ENCODE measurements at regions not wholly inside any gene's neighbourhood (a gene's known extent, or its start where the extent isn't known, plus 50 kb on each side); places are given as distances from the start of the nearest gene placed in this dataset.
"Not testable (repeated sequence)": the region's sequence is repeated elsewhere in the genome, so short reads cannot be mapped to it uniquely, and the experiment has no call there.

DNA sequence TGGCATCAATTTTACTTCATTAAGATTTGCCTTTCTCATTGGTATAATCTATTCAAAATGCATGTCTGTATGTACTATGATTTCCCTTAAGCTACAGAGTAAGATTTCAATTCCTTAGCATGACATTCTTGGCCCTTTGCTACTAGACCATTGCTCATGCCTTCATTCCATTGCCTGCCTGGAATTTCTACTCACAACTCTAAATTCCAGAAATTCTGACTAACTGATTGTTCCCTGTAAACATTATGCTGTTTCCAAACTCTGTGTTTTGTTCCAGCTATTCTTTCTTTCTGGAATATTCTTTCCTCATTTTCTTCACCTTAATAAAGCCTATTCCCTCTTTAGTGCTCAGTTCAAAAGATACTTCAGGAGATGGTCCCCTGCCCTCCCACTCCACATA is 568.8 kb upstream of the SEMA6A start:
- no peaks in the 10 kb centered on the region for H3K4me1 ChIP-seq (ENCODE audit: control insufficient read depth, insufficient read depth, low read length)
- H3K9ac ChIP-seq (ENCODE audit: low read depth, low read length): no peak overlapping the region
- no peaks in the 10 kb centered on the region for H3K9me3 ChIP-seq (ENCODE audit: control insufficient read depth, insufficient read depth, low read length)
- H3K36me3 ChIP-seq (ENCODE audit: control insufficient read depth, insufficient read depth, low read length): no peaks in the 10 kb centered on the region
- no peaks in the 10 kb centered on the region for H3K27me3 ChIP-seq (ENCODE audit: control insufficient read depth, insufficient read depth, low read length)
- H3K4me3 ChIP-seq (ENCODE audit: low read depth, low read length): no peak overlapping the region
- no peak overlapping the region for H3K27ac ChIP-seq (ENCODE audit: low read depth, low read length)

DNA sequence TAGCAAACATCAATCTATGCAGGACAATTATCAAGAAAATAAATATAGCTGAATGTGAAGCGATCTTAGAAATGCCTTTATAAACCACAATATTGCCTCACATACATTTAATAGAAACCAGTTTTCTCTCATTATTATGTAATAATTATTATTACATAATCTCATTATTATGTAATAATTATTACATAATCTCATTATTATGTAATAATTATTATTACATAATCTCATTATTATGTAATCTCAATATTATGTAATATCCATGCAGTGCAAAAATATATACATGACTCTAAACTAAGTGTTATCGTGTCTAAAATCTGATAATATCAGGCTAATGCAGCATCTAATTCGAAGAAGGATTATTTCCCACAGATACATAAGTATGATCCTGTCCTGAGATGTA is 563.9 kb upstream of the SEMA6A start:
- no peak overlapping the region for H3K9ac ChIP-seq (ENCODE audit: low read depth, low read length)
- no peaks in the 10 kb centered on the region for H3K36me3 ChIP-seq (ENCODE audit: control insufficient read depth, insufficient read depth, low read length)
- no peak overlapping the region for H3K4me3 ChIP-seq (ENCODE audit: low read depth, low read length)

DNA sequence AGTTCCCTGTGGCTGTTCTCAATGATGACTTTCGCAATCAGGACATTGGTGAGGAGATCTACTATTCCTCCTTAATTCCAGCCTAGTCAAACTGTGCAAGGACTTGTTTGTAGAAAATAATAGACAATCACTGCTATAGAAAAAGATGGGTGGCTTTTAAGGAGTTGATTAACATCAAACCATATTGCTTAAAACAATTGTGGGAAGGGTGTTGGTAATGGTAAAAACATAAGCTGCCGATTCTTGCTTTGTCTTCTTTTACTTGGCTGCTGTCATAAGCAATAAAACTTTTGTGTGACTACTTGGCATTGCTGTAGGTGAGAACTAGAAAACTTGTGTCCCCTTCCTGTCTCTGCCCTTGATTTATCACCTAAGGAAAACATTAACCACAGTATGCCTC is 561.2 kb upstream of the SEMA6A start:
- H3K27ac ChIP-seq (ENCODE audit: low read depth, low read length): no peak overlapping the region
- no peaks in the 10 kb centered on the region for H3K9me3 ChIP-seq (ENCODE audit: control insufficient read depth, insufficient read depth, low read length)
- no peaks in the 10 kb centered on the region for H3K4me1 ChIP-seq (ENCODE audit: control insufficient read depth, insufficient read depth, low read length)
- H3K4me3 ChIP-seq (ENCODE audit: low read depth, low read length): no peak overlapping the region
- no peak overlapping the region for H3K9ac ChIP-seq (ENCODE audit: low read depth, low read length)
- no peaks in the 10 kb centered on the region for H3K36me3 ChIP-seq (ENCODE audit: control insufficient read depth, insufficient read depth, low read length)
- no peaks in the 10 kb centered on the region for H3K27me3 ChIP-seq (ENCODE audit: control insufficient read depth, insufficient read depth, low read length)

More for the DNA sequence above, 563.9 kb upstream of the SEMA6A start:
- Histone ChIP-seq H3K27ac (ENCODE audit: low read depth, low read length) (no peak overlapping the region), H3K4me1 (ENCODE audit: control insufficient read depth, insufficient read depth, low read length) (no peaks in the 10 kb centered on the region), H3K27me3 (ENCODE audit: control insufficient read depth, insufficient read depth, low read length) (no peaks in the 10 kb centered on the region), H3K9me3 (ENCODE audit: control insufficient read depth, insufficient read depth, low read length) (no peaks in the 10 kb centered on the region)

DNA sequence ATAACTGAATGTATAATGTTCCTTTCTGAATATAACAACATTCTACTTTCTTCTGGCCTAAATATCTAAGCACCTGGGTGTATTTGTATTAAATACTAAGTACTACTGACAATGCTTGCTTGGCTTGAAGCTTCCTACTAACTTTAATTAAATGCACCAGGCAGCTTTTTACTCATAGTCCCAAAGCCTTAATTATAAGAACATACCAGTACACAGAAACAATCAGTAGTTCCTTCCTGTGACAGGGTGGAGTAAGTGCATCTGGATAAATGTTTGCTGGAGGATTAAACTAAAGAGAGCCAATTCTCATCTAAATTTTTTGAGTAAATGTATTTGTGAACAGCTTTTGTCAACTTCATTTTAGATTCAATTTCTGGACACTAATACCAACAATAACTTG is 558.6 kb upstream of the SEMA6A start:
- H3K9me3 ChIP-seq (ENCODE audit: control insufficient read depth, insufficient read depth, low read length): no peaks in the 10 kb centered on the region
- no peak overlapping the region for H3K4me3 ChIP-seq (ENCODE audit: low read depth, low read length)
- H3K9ac ChIP-seq (ENCODE audit: low read depth, low read length): no peak overlapping the region
- H3K27me3 ChIP-seq (ENCODE audit: control insufficient read depth, insufficient read depth, low read length): no peaks in the 10 kb centered on the region
- no peak overlapping the region for H3K27ac ChIP-seq (ENCODE audit: low read depth, low read length)
- no peaks in the 10 kb centered on the region for H3K4me1 ChIP-seq (ENCODE audit: control insufficient read depth, insufficient read depth, low read length)
- no peaks in the 10 kb centered on the region for H3K36me3 ChIP-seq (ENCODE audit: control insufficient read depth, insufficient read depth, low read length)

DNA sequence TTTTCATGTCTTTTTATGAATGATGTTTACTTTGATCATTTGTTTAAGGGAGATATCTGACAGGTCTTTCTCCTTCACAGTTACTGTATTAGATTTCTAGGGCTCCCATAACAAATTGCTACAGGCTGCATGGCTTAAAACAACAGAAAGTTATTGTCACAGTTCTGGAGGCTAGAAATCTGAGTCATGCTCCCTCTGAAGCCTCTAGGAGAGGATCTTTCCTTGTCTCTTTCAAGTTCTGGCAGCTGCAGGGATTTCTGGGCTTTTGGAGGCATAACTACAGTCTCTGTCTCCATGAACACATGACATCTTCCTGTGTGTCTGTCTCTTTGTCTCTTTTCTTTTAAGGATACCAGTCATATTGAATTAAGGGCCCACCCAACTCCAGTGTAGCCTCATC is 557.3 kb upstream of the SEMA6A start:
- H3K27ac ChIP-seq (ENCODE audit: low read depth, low read length): no peak overlapping the region

DNA sequence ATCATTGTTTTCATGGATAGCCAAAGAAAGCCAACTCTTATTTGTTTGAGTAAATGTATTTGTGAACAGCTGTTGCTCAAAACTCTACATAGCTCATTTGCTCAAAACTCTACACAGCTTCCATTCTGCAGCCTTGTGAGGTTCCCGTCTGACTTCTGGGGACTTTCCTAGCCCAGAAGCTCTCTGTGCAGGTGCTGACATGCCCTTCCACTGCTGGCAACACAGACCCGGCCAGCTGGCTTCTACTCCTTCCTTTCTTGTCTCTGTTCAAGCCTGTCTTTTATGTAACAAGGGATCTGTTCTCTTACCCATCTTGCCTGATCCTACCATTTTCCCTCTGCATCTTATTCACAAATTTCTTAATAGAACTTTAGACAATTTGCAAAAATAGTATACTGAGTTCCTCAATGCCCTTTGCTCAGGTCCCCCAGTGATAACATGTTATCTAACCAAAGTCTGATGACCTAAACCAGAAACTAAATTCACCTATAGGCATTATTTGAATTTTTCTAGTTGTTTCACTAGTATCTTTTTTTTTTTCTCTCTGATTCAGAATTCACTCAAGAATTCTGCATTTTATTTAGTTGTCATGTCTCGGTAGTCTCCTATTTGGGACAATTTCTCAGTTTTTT is 556.5 kb upstream of the SEMA6A start:
- Histone ChIP-seq H3K4me1 (ENCODE audit: control insufficient read depth, insufficient read depth, low read length) (no peaks in the 10 kb centered on the region), H3K9me3 (ENCODE audit: control insufficient read depth, insufficient read depth, low read length) (no peaks in the 10 kb centered on the region), H3K9ac (ENCODE audit: low read depth, low read length) (no peak overlapping the region)

More for the DNA sequence above, 557.3 kb upstream of the SEMA6A start:
- Histone ChIP-seq H3K9ac (ENCODE audit: low read depth, low read length) (no peak overlapping the region), H3K4me1 (ENCODE audit: control insufficient read depth, insufficient read depth, low read length) (no peaks in the 10 kb centered on the region), H3K9me3 (ENCODE audit: control insufficient read depth, insufficient read depth, low read length) (no peaks in the 10 kb centered on the region), H3K36me3 (ENCODE audit: control insufficient read depth, insufficient read depth, low read length) (no peaks in the 10 kb centered on the region), H3K4me3 (ENCODE audit: low read depth, low read length) (no peak overlapping the region), H3K27me3 (ENCODE audit: control insufficient read depth, insufficient read depth, low read length) (no peaks in the 10 kb centered on the region)

DNA sequence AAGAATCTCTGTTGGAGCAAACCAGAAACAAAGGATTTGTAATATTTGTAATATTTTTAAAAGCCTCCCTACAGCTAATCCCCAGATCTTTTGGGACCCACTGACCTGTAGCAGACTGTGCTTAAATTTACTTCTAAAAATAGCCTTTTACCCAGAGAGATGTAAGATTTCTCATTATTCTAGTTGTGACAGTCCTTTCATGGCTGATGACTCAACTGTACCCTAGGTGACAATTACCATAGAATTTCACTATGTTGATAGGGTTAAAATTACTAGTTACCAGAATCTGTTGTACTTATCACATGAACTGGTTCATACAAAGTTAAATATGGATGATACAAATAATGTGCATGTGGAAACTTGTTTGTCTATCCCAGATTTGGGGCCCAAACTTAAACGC is 543.9 kb upstream of the SEMA6A start:
- H3K9me3 ChIP-seq (ENCODE audit: control insufficient read depth, insufficient read depth, low read length): peaks cover 6% of the 10 kb centered on the region
- no peak overlapping the region for H3K9ac ChIP-seq (ENCODE audit: low read depth, low read length)
- no peaks in the 10 kb centered on the region for H3K36me3 ChIP-seq (ENCODE audit: control insufficient read depth, insufficient read depth, low read length)
- H3K27me3 ChIP-seq (ENCODE audit: control insufficient read depth, insufficient read depth, low read length): no peaks in the 10 kb centered on the region
- no peaks in the 10 kb centered on the region for H3K4me1 ChIP-seq (ENCODE audit: control insufficient read depth, insufficient read depth, low read length)
- no peak overlapping the region for H3K27ac ChIP-seq (ENCODE audit: low read depth, low read length)
- no peak overlapping the region for H3K4me3 ChIP-seq (ENCODE audit: low read depth, low read length)

More for the DNA sequence above, 556.5 kb upstream of the SEMA6A start:
- no peak overlapping the region for H3K27ac ChIP-seq (ENCODE audit: low read depth, low read length)
- no peaks in the 10 kb centered on the region for H3K27me3 ChIP-seq (ENCODE audit: control insufficient read depth, insufficient read depth, low read length)
- no peaks in the 10 kb centered on the region for H3K36me3 ChIP-seq (ENCODE audit: control insufficient read depth, insufficient read depth, low read length)
- no peak overlapping the region for H3K4me3 ChIP-seq (ENCODE audit: low read depth, low read length)

DNA sequence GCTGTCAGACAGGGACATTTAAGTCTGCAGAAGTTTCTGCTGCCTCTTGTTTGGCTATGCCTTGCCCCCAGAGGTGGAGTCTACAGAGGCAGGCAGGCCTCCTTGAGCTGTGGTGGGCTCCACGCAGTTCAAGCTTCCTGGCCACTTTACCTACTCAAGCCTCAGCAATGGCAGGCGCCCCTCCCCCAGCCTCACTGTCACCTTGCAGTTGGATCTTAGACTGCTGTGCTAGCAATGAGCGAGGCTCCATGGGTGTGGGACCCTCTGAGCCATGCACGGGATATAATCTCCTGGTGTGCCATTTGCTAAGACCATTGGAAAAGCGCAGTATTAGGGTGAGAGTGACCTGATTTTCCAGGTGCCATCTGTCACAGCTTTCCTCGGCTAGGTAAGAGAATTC is 542.7 kb upstream of the SEMA6A start:
- H3K9ac ChIP-seq (ENCODE audit: low read depth, low read length); H3K36me3 ChIP-seq (ENCODE audit: control insufficient read depth, insufficient read depth, low read length); H3K4me3 ChIP-seq (ENCODE audit: low read depth, low read length); H3K9me3 ChIP-seq (ENCODE audit: control insufficient read depth, insufficient read depth, low read length); H3K4me1 ChIP-seq (ENCODE audit: control insufficient read depth, insufficient read depth, low read length); H3K27ac ChIP-seq (ENCODE audit: low read depth, low read length); H3K27me3 ChIP-seq (ENCODE audit: control insufficient read depth, insufficient read depth, low read length): not testable (repeated sequence)

DNA sequence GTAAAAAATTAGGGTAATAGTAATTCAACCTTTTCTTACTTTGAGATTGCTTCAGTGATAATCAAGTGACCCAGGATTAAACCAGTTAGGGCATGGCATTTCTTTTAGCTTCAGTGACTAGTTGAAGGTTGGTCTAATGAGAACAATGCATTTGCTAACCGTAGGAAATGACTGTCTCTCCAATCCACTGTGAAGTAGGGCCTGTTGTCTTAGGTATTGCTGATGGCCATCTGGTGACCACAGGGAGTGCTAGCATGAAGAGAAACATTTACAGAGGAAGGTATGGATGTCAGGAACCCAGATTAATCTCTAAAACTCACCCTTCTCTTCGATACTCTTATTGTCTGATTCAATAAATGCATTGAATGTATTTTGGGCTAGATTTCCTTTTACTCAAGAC is 535.9 kb upstream of the SEMA6A start:
- no peaks in the 10 kb centered on the region for H3K4me1 ChIP-seq (ENCODE audit: control insufficient read depth, insufficient read depth, low read length)
- no peak overlapping the region for H3K27ac ChIP-seq (ENCODE audit: low read depth, low read length)
- no peak overlapping the region for H3K4me3 ChIP-seq (ENCODE audit: low read depth, low read length)
- no peak overlapping the region for H3K9ac ChIP-seq (ENCODE audit: low read depth, low read length)
- H3K36me3 ChIP-seq (ENCODE audit: control insufficient read depth, insufficient read depth, low read length): no peaks in the 10 kb centered on the region
- no peaks in the 10 kb centered on the region for H3K27me3 ChIP-seq (ENCODE audit: control insufficient read depth, insufficient read depth, low read length)
- no peaks in the 10 kb centered on the region for H3K9me3 ChIP-seq (ENCODE audit: control insufficient read depth, insufficient read depth, low read length)

DNA sequence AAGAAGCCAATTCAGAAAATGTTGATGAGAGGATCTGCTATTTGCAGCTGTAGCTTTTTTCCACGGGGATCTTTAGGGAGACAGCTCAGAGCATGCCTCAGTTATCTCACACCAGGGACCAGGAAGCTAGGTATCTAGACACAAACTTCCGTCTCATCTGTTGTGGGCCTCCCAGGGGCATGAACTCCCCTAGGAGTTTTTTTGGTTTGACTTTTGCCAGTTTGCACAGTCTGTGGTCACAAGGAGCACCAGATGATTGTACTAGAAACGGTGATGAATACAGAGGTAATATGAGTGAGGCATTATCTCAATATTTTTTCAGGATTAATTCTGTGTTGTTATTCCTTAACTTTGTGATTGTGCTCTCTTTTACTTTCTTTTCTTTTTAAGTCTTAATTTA is 533.2 kb upstream of the SEMA6A start:
- Histone ChIP-seq H3K27me3 (ENCODE audit: control insufficient read depth, insufficient read depth, low read length) (no peaks in the 10 kb centered on the region), H3K4me3 (ENCODE audit: low read depth, low read length) (no peak overlapping the region), H3K27ac (ENCODE audit: low read depth, low read length) (no peak overlapping the region), H3K36me3 (ENCODE audit: control insufficient read depth, insufficient read depth, low read length) (no peaks in the 10 kb centered on the region), H3K9ac (ENCODE audit: low read depth, low read length) (no peak overlapping the region), H3K4me1 (ENCODE audit: control insufficient read depth, insufficient read depth, low read length) (peaks cover 13% of the 10 kb centered on the region), H3K9me3 (ENCODE audit: control insufficient read depth, insufficient read depth, low read length) (no peaks in the 10 kb centered on the region)

DNA sequence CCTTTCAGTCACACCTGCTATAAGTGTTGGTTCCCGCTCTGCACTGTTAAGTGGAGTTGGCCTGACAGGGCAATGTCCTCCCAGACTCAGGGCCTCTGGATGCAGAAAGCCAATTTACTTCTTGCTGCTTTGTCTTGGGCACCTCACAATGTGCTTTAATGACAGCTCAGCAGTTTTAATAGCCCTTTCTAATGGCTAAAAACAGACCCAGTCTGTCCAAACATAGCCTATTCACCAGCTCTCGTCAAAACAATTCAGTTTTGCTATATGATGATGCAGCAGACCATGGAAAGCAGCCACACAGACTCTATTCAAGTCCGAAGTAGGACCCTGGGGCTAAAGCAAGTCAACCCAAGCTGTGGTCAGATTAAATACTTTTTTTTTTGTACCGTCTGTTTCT is 529.1 kb upstream of the SEMA6A start:
- H3K36me3 ChIP-seq (ENCODE audit: control insufficient read depth, insufficient read depth, low read length): no peaks in the 10 kb centered on the region
- H3K9ac ChIP-seq (ENCODE audit: low read depth, low read length): no peak overlapping the region
- H3K4me3 ChIP-seq (ENCODE audit: low read depth, low read length): no peak overlapping the region
- H3K4me1 ChIP-seq (ENCODE audit: control insufficient read depth, insufficient read depth, low read length): peaks cover 22% of the 10 kb centered on the region
- H3K27ac ChIP-seq (ENCODE audit: low read depth, low read length): no peak overlapping the region
- H3K27me3 ChIP-seq (ENCODE audit: control insufficient read depth, insufficient read depth, low read length): no peaks in the 10 kb centered on the region
- no peaks in the 10 kb centered on the region for H3K9me3 ChIP-seq (ENCODE audit: control insufficient read depth, insufficient read depth, low read length)

DNA sequence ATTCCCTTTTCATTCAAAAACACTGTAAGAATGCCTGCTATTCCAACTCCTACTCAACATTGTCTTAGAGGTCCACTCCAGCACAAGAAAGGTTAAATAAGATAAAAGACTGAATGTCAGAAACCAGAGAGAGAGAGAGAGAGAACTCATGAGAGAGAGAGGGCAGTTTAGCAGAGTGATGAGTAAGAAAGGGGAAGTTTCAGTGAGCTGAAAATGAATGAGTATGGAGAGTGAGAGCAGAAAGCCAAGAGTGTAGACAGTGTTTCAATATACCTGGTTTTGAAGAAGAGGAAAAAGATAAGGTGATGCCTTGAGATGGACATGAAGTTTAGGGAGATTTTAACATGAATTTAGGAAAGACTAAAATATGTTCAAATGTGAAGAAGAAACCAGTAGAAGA is 528.0 kb upstream of the SEMA6A start:
- Histone ChIP-seq H3K27me3 (ENCODE audit: control insufficient read depth, insufficient read depth, low read length) (no peaks in the 10 kb centered on the region), H3K9ac (ENCODE audit: low read depth, low read length) (no peak overlapping the region), H3K36me3 (ENCODE audit: control insufficient read depth, insufficient read depth, low read length) (no peaks in the 10 kb centered on the region), H3K27ac (ENCODE audit: low read depth, low read length) (no peak overlapping the region), H3K9me3 (ENCODE audit: control insufficient read depth, insufficient read depth, low read length) (no peaks in the 10 kb centered on the region), H3K4me1 (ENCODE audit: control insufficient read depth, insufficient read depth, low read length) (peaks cover 22% of the 10 kb centered on the region), H3K4me3 (ENCODE audit: low read depth, low read length) (no peak overlapping the region)
